ENCODE measurements at regions not wholly inside any gene's neighbourhood (a gene's known extent, or its start where the extent isn't known, plus 50 kb on each side); places are given as distances from the start of the nearest gene placed in this dataset.

GRCh38 chr1:60132108-60132507, 58.5 kb upstream of the C1orf87 start:
- TF ChIP-seq CTCF (IDR thresholded peaks at IDR 0.05; ENCODE audit: low read depth, low read length), result no peak
- no peak for TF ChIP-seq EZH2phosphoT487 (IDR thresholded peaks at IDR 0.05; ENCODE audit: low read depth)

Data from OCI-LY3 (cell line).